NCI-H1092 (cell line): ENCODE measurements at regions not wholly inside any gene's neighbourhood (a gene's known extent, or its start where the extent isn't known, plus 50 kb on each side); places are given as distances from the start of the nearest gene placed in this dataset.

Experiments
- DNase-seq: peaks from one replicate; lab custom pipeline; 2025; lab: John Stamatoyannopoulos, UW

DNA sequence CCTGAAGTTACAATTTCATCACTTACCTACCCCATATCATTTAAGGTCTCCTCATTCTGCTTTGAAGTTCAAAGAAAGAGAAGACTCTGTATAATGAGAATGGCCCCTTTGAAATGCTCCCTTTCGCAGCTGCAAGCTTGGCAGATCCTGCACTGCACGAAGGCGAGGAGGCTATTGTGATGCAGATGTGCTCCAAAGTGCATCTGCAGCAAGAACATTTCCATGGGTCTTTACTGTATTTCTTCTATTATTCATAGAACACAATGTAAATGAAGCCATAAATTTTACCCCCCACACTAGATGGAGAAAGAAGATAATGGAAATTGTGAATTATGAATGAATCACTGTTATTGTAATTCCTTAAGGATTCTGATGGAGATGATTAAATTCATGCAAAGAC is 178.7 kb downstream of the CHD9NB start:
- no peak for DNase-seq

DNA sequence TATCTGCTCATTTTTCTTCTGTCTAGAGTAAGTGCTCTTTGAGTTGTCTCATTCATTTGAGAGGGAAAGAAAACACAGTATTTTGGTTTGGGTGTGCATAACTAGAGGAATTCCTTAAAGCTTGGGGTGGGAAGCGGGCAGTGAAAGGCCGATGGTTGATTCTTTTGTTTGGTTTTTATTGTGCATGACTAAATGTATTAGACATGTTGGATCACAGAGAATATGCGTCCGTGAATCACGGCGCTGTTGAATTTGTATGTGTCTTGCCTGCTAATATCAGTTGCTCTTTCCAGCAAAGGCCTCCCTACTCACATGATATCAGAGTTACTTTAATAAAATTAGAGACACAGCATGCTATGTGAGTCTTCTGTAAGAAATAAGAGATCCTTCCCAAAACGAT is 180.0 kb downstream of the CHD9NB start:
- DNase-seq = no peak

DNA sequence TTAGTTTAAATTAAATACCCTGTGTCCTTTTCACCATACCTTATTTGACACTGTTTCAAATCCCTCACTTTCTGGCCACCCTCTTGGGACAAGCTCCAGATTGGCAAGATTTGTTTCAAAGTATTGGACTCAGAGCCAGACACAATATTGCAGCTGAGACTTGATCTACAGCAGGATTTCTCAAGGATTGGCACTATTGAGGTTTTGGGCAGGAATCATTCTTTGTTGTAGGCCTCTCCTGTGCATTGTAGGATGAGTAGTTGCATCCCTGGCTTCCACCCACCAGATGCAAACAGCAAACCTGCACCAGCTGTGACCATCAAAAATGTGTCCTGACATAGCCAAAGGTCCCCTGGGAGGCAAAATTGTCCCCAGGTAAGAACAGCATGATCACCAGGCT is 181.2 kb downstream of the CHD9NB start:
- no peak for DNase-seq

DNA sequence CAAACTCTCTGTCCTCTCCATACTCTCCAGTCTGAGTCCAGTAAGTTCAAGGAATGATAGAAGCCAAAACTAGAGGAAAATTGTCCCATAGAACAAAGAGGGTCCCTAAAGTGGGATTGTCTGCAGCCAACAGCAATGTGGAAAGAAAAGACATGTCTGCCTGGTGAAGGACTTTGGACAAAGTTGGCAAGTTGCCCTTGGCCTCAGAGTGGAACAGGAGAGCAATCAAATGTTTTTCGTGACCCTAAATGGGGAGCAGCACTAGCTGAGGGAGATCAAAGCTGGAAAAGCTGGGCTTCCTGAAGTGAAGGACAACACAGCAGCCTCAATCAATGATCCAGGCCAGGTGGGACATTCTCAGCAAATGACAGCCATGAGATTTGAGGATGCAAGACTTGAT is 183.5 kb downstream of the CHD9NB start:
- DNase-seq = no peak

DNA sequence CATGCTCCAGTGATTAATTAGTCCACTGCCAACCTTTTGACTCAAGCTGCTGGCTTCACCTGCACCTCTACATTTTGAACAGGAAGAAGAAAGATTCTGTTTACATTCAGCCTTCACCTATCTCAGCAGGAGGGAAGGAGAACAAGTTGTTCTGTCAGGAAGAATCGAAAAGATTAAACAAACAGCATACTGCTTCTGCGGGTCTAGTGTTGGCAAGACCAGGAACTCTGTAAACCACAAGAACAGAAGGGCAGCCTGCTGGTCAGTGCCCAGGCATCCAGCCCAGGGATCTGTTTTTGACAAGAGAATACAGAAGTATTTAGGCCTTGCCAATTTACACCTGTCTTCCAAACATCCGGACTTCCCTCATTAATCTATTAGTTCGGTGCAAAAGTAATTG is 189.7 kb downstream of the CHD9NB start:
- DNase-seq = no peak

DNA sequence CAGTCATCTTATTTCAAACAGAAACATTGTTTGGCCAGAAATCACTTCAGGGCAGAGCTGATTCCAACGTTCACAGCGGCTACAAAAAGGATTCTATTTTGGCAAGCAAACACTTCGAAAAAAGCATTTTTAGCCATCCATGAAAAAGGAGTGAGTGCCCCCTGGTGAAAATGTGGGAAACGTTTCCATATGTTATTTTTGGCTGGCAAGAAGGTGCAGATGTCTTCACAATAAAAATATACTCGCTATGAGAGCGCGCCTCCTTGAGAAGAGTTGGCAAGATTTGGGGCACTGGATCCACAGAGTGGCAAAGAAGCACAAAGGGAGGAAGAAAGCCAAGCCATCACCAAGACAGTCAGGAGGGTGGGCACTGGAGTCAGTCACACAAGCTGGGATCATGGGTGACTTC is 191.1 kb downstream of the CHD9NB start:
- DNase-seq = peak; percentile 66

DNA sequence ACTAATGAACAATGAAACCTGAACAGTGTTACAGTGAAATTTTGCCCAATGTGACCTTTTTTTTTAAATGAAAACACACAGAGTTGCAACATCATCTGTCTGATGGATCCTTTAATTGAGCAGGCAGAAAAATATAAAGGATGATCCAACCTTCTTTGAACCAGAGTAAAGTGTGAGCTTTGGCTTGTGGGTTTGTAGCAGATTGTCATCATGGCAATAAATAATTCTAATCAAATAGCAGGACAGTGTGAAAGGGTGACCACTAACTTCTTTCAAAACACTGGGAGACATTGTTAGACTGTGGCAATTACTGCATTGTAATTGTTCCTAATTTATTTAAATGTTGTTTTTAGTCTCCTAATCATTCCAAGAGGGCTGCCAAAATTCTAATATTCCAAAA is 197.2 kb downstream of the CHD9NB start:
- DNase-seq = no peak

DNA sequence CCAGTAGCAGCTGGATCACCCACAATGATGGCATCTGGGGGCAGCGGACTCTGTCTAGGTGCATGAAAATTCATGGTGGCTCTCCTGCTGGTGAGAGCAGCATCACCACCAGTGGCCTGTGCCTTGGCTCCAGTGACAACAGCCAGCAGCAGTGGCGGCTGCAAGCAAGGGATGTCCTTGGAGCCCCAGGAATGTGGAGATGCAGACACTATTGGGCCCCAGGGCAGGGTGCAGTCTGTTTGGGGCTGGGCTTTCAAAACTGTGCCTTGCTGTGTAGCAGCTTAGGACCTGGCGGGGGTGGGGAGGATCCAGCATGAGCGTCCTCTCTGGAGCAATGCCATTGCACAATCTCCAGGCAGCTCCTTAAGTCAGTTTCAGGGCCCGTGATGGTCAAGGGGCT is 199.7 kb downstream of the CHD9NB start:
- no peak for DNase-seq

DNA sequence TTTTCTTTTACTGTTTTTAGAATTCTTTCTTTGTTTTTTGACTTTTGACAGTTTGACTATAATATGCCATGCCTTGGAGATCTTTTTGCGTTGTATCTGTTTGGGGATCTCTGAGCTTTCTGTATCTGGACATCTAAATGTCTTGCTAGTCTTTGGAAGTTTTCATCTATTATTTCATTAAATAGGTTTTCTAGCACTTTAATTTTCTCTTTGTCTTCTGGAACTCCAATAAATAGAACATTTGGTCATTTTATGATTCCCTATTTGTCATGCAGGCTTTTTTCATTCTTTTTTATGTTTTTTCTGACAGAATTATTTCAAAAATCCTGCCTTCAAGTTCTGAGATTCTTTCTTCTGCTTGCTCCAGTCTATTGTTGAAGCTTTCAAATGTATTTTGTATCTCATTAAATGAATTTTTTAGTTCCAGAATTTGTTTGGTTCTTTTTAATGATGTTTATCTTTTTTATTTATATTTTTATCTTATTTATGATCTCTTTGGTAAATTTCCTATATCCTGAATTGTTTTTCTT is 201.4 kb downstream of the CHD9NB start:
- no peak for DNase-seq

DNA sequence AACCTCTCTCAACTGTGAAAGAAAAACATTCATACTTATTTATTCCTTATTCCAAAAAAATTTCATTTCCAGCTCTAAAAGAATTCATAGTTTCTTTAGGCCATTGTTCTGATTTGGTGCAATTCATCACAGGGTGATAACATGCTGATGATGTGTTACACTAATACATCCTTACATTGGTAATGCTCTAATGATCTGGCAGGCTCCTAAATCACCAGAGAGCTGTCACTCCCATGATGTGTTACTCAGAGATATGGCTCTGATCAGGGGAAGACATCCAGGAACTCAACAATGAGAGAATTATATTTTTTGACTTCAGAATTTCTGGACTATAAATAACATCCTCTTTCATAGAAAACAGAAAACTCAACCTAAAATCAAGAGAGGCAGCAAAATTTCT is 209.3 kb downstream of the CHD9NB start:
- DNase-seq = no peak

DNA sequence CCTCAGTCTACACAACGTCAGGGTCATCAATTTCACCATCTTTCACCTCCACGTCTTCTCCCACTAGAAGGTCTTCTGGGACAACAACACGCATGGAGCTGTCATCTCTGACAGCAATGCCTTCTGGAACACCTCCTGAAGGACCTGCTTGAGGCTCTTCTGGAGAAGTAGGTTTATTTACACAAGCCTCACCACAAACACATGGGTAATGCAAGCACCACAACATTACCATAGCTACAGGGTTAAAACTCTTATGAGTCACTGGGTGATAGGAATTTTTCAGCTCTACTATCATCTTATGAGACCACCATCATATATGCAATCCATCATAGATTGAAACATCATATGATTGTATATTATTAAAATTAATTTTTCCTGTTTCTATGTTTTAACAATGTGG is 215.4 kb downstream of the CHD9NB start:
- DNase-seq = no peak

DNA sequence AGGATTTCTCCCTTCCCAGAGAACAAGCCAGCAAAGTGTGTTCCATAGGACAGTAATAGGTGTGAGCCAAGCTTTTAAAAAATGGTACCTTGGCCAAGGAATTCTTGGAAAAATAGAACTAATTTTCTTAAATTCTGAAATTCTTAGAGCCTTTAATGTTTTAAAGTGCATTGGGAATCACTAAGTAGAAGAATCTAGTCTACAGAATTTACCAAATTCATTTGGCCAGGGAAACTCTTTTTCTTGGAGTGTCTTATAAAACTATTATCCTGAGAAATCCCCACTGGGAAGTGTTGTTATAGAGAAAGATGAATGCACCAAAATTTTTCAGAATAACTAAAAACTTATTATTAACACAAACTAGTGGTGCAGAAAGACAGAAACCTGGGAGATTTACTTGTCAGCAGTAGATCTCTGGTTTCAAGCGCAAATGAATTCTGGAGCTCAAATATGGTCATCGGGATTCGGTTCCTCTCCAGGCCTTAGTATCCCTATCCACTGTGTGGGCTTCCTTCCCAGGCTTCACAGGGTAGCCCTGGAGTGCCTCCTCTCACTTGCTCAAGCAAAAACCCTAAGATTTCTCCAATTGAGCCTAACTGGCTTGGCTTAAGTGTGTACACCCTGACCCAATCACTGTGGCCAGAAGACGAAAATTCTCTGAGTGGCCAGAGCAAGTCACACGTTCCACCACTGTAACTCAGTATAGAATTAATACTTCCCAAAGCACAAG is 217.8 kb downstream of the CHD9NB start:
- no peak for DNase-seq

DNA sequence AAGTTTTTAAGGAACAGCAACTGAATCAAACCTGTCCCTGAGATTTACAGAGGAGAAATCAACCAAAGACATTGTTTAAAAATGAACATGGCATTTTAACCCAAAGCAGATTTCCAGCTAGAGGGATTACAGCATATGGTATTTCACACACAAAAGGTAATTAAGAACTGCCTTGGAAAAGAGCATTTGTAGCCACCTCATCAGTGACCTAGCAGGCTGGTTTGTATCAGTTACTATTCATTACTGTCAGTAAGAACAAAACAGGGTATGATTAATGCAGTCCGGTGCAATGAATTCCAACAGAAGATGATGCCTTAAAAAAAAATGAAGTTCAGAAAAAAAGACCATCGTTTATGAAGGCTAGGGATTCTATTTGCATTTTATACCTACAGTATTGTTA is 219.9 kb downstream of the CHD9NB start:
- DNase-seq = no peak

DNA sequence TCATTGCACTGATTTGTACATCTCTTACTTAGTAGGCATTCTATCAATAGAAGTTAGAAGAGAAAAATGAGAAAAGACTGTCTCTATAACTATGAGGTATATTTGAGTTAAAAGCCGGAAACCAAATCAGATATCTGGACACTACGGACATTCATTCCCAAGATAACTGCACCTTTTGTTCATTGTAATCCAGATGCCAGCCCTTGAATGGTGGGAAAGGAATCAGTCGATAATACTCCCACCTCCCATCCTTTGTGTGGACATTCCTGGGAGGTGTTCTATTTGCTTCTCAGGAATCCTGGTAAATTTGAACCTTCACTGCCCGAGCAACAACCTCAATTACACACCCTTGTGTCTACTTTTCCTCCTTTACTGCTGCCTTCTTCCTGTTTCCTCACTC is 225.2 kb downstream of the CHD9NB start:
- DNase-seq = no peak

DNA sequence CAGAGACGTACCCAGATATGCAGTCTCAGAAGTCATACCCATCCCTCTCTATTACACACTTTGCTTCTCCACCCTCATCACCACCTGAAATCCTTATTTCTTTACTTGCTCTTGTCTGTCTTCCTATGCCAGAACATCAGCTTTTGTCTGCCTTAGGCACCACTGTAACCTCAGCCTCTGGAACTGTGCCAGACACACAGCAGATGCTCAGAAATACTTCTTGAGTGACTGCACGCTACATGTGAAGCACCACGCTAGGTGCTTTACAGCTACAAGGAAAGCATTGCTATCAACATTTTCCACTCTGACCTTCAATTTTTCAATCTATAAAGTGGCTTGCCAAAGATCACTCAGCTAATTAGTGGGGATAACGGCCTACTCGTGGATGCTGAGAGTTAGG is 226.8 kb downstream of the CHD9NB start:
- peak; percentile 65 for DNase-seq

DNA sequence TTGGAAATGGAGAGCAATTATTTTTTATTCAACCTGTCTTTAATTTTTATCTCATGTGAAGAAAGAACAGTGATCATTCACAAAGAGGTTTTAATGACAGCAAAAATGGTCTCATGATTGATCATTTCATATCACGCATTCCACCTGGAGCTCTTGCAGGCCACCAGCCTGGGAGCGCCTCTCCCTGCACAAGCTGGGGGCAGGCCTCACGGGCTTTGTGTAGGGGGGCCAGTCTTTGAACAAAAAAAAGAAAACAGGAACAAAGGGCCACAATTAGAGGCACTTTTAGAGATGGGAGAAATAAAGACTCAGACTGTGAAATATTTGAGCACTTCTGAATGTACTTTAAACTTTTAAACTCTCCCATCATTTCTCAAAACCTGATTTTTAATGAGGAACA is 232.9 kb downstream of the CHD9NB start:
- DNase-seq = no peak

DNA sequence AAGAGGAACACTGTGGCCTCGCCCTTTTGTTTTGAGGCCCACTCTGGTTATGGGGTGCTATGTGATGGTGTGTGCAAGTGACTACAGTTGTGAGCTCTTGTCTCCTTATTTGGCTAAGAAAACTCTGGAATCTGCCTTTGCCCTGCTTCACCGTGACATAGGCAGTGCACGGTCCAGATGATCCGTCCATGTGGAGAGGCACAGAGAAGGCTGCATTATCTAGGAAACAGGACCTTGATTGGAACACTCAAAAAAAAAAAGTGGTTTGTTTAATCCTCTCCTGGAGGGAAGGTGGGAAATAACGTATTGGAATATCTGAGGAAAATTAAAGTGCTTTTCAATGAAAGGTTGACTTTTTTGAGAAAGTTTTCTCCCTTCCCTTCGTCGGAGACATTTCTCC is 233.3 kb downstream of the CHD9NB start:
- DNase-seq = no peak

DNA sequence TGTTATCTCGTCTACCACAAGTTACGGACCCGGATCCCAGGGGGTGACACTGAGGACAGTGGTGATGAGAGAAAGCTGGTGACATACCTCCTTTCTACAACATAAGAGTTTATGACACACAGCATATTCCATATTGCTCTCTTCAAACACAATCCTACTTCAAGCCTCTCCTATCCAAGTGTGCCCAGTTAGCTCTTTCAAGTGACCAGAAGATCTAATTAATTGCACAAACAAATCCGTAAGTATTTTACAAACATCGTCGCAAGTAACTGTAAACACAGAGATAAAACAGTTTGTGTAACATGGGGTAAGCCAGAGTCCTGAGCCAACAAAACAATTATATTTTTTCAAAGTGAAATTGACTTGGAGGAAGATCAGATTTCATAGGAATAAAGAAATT is 235.0 kb downstream of the CHD9NB start:
- DNase-seq = no peak

DNA sequence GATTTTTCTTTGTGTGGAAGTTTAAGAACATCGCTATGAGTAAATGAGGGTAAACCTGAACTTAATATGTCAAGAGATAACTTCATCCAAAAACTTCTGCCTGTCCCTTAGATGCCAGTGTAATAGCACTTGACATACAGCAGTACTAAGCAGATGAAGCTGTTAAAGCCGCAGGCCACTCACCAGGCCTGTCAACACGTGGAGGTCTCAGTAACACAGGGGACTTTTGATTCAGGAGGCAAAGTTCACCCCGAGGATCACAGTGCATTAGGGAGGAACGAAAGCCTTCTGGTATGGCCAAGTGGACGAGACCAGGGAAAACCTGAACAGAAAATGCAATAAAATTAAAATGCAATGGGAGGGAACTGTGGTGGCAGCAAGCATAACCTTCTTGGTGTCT is 235.7 kb downstream of the CHD9NB start:
- DNase-seq = no peak

DNA sequence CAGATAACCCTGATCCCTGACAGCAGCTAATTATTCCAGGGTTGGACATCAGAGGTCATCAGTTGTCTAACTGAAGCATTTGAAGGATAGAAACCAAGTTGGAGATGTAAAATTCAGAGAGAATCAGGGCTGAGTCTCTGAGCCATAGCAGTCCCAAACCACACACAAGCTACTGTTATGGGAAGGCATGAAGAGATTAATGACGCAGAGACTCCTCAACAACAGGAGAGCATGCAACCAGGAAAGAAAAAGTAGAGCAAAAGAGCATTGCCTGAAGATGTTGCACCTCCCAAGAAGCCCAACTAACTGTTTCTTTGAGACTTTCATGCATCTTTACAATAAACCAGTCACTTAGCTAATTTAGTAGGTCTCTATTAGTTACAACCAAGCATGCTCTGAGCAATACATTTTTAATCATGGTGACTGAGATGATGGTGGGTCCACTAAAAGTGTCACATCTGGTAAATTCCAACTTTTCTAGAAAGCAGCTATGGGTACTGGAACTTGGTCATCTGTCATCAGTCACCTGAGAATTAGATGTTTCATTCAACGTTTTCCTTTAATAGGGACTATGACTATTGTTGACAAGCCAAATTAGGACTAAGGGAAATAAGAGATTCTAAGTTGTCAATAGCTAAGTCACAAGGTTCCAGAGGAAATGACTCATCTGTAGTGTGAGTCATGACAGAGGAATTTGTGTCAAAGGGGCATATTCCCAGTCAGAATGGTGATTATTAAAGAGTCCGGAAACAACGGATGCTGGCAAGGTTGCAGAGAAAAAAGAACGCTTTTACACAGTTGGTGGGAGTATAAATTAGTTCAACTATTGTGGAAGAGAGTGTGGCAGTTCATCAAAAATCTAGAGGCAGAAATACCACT is 239.8 kb downstream of the CHD9NB start:
- no peak for DNase-seq

DNA sequence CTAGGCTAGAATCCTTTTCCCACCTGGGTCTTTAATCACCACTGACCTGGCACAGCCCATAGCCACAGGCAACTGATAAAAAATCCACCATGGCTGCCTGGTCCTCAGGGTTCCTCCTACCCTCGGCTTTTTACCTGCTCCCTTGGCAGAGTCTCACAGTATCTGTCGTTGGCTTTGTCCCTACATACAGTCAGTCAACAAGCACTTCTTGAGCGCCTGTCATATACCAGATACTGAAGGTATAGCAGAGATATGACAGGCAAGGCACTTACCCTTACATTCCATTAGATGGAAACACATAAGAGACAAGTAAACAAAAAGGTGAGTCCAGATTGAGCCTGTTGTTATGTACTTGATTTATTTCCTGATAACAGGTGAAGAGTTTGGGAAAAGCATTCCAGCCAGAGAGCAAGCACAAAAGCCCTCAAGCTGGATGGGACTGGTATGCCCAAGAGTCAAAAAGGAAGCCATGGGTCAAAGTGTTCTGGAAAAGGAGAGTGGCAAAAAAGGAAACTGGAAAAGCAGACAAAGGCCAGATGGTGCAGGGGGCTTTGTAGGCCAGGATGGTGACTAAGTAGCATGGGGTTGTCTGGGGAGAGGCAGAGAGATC is 247.0 kb downstream of the CHD9NB start:
- no peak for DNase-seq

DNA sequence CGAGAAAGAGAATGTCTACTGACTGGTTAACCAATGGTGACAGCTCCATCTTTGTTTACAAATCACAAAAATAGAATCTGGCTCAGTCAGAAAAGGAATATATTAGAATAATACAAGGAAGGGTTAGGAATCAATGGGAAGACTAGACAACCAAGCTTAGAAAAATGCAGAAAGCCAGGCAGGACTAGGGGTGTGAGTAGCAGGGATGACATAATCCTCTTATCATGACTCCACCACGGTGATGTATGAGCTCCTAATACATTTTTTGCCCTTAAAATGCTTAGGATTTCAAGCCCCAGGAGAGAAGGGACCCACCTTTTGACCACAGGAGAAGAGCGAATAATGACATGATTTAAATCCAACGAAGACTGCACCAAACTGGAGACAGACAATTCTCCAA is 252.3 kb downstream of the CHD9NB start:
- DNase-seq = no peak

DNA sequence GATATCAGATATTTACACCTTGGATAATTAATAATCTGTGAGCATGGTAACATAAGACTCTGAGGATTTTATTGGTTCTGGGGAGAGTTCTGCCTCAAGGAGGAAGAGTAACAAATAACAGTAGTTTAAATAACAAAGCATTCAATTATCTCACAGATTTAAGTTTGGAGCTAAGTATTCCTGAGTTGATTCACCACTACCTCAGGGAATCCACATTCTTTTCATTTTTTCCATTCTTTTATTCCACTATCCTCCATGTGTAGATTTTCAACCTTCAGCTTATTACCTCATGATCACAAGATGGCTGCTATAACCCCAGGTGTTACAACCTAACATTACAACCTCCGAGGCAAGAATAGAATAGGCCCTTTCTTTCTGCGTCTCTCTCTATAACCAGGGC is 252.2 kb upstream of the TOX3 start:
- no peak for DNase-seq
